Muscle of leg (tissue), 3 donors: ENCODE measurements at regions not wholly inside any gene's neighbourhood (a gene's known extent, or its start where the extent isn't known, plus 50 kb on each side); places are given as distances from the start of the nearest gene placed in this dataset.

Source experiments
- DNase-seq: peaks from one replicate; pipeline ENCODE4 v3.0.0; 2013
- H3K27ac ChIP-seq: one replicate; pipeline ENCODE4 v1.5.1; 2013; ENCODE audit warnings: mild to moderate bottlenecking, low read length, control low read depth
- H3K27me3 ChIP-seq: one replicate; pipeline ENCODE4 v1.6.1; 2013; ENCODE audit warnings: low read length; ENCODE audit not compliant: control insufficient read depth, insufficient read depth
- H3K36me3 ChIP-seq: one replicate; pipeline ENCODE4 v1.6.1; 2013; ENCODE audit warnings: low read length; ENCODE audit not compliant: control insufficient read depth, insufficient read depth
- H3K4me1 ChIP-seq: one replicate; pipeline ENCODE4 v1.6.1; 2013; ENCODE audit warnings: low read length; ENCODE audit not compliant: control insufficient read depth, insufficient read depth
- H3K4me3 ChIP-seq: one replicate; pipeline ENCODE4 v1.5.1; 2013; ENCODE audit warnings: low read length, control low read depth
- H3K9me3 ChIP-seq: replicated peaks from 2 replicates; pipeline ENCODE4 v1.6.1; 2013; ENCODE audit warnings: low read depth, low read length; ENCODE audit not compliant: control insufficient read depth
- WGBS: methylation state at CpG from one replicate; pipeline ENCODE4 v1.1.5; 2013; ENCODE audit warnings: missing lambda C conversion rate; ENCODE audit not compliant: insufficient coverage; 5-methylcytosine and 5-hydroxymethylcytosine counted together

DNA sequence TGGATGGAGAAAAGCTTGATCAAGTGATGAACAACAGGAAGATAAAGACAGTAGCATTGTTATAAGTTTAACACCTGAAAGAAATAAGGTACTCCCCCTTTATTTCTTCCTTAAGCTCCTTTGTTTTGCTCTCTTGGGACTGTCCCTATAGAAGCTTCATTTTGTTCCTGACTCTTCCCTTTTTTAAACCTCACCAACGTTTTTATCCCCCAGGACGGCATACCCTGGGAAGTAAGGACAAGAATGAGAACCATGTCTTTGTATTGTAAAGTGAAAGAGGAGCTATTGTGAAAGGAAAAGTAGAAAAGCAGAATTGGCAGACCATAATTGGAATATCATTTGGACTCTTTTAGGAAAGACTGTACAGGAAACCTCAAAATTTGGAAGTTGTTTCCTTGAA, 1368.6 kb upstream of the C9orf72 start:
- no peaks in the 10 kb centered on the region for H3K9me3 ChIP-seq
- WGBS = no CpG with 5 or more reads among the region's 2 CpGs
- no peaks in the 10 kb centered on the region for H3K4me1 ChIP-seq
- H3K27ac ChIP-seq = no peak overlapping the region
- H3K4me3 ChIP-seq = no peak overlapping the region
- H3K36me3 ChIP-seq = no peaks in the 10 kb centered on the region
- no peaks in the 10 kb centered on the region for H3K27me3 ChIP-seq
- DNase-seq = no peak

DNA sequence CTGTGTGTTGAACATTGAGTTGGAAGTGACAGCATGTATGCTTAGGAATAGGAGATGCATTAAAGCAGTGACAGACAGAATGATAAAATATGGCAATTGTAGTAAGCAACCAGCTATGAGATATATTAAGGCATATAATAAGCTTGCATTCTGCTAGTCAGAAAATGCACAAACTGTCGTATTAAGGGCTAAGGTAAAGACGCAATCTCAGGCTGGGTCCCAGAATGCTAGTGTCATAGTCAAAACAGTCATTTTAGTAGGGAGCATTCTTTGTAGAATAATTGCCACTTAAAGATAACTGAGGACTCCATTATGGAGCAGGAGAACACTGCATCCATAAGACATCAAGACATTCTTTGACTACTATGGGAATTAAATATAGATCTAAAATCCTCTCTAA, 1369.7 kb upstream of the C9orf72 start:
- Histone ChIP-seq H3K27me3 (no peaks in the 10 kb centered on the region), H3K4me3 (no peak overlapping the region), H3K4me1 (no peaks in the 10 kb centered on the region), H3K36me3 (no peaks in the 10 kb centered on the region), H3K9me3 (no peaks in the 10 kb centered on the region), H3K27ac (no peak overlapping the region)
- DNase-seq = no peak
- WGBS = no CpG with 5 or more reads among the region's 2 CpGs

DNA sequence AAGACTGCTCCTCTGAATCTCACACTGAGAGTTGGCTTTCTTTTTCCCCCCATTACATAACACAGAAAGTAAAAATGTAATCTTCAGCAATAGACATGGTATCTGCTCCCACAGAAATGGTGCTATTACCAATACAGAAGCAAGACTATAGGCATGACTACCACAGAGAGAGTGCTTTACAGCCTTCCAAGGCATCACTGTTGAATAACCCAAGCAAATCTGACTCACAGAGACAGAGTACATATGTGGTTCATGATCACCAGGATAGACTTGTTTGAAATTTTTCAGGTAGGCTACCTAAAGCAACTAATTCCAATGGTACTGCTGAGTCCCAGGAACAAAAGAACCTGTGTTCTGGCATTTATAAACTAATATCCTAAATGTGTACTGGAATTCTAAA, 1373.4 kb upstream of the C9orf72 start:
- DNase-seq = no peak
- H3K27ac ChIP-seq = no peak overlapping the region

DNA sequence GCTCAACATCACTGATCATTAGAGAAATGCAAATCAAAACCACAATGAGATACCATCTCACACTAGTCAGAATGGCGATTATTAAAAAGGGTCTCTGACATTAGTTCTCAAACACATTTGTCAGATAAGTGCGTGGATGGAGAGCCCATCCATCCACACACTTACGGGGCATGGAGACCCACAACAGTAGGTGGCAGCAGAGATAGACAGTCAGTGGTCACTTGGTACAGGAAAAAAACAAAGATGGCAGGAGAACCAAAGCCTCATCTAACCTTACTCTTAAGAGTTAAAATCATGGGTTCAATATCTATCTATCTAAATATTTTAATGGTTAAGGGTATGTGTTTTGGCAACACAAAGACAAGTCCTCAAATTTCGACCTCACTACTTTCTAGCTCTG, 1378.7 kb upstream of the C9orf72 start:
- Histone ChIP-seq H3K27me3 (no peaks in the 10 kb centered on the region), H3K27ac (no peak overlapping the region), H3K4me1 (no peaks in the 10 kb centered on the region), H3K36me3 (no peaks in the 10 kb centered on the region), H3K4me3 (no peak overlapping the region), H3K9me3 (peaks cover 2% of the 10 kb centered on the region)
- DNase-seq = no peak
- WGBS = no CpG with 5 or more reads among the region's 4 CpGs

More for the DNA sequence above, 1373.4 kb upstream of the C9orf72 start:
- Histone ChIP-seq H3K27me3 (no peaks in the 10 kb centered on the region), H3K4me1 (no peaks in the 10 kb centered on the region), H3K9me3 (peaks cover 2% of the 10 kb centered on the region), H3K36me3 (no peaks in the 10 kb centered on the region), H3K4me3 (no peak overlapping the region)

DNA sequence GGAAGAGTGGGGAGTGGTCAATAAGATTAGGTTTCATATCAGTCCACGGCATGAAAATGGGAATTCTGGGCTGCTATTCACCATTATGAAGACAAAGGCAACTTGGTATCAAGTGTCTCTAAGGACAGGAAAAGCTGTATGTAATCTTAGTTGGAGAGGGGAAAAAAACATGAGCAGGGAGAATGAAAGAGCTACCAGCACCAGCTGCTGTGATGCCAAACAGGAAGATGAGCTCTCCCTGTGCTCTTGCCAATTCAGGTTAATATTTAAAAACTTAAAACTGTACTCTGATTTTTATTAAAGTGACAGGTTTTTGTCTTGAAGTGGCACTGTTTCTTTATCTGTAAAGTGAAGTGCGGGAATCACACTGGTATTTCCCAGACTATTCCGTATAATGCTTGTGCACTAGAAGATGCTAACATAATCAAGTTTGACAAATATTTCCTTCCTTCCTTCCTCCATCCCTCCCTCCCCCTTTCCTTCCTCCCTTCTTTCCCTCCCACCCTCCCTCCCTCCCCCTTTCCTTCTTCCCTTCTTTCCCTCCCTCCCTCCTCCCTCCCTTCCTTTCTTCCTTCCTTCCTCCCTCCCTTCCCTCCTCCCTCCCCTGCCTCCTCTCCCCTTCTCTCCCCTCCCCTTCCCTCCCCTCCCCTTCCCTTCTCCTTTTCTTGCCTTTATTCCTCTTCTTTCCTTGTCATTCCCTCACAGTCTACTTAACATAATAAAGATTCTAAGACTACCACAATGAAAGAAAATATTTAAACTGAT, 1383.0 kb upstream of the C9orf72 start:
- DNase-seq = peak; percentile 6
- 45% methylated on average over 1 of the region's 3 CpGs for WGBS
- Histone ChIP-seq H3K36me3 (no peaks in the 10 kb centered on the region), H3K4me1 (no peaks in the 10 kb centered on the region), H3K27ac (no peak overlapping the region), H3K27me3 (no peaks in the 10 kb centered on the region), H3K4me3 (no peak overlapping the region), H3K9me3 (no peaks in the 10 kb centered on the region)

DNA sequence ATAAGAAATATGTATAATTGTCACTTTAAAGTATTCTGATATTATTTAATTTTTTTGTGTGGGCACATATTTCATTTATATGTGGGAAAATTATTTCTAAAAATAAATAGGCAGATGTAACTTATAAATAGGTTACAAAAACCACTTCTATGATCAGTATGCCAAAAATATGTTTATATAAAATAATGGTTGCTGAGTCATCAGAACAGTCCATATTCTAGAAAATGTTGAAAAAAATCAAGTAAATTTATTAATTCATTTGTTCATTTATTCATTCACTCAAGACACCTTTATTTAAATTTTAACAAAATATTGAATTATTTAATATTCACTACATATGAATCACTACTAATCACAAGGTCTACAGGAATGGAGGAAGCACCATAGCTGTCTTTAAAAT, 1387.3 kb upstream of the C9orf72 start:
- no peak overlapping the region for H3K4me3 ChIP-seq
- no peak for DNase-seq
- no peak overlapping the region for H3K27ac ChIP-seq
- no peaks in the 10 kb centered on the region for H3K9me3 ChIP-seq
- H3K36me3 ChIP-seq = no peaks in the 10 kb centered on the region
- H3K4me1 ChIP-seq = no peaks in the 10 kb centered on the region
- no peaks in the 10 kb centered on the region for H3K27me3 ChIP-seq

DNA sequence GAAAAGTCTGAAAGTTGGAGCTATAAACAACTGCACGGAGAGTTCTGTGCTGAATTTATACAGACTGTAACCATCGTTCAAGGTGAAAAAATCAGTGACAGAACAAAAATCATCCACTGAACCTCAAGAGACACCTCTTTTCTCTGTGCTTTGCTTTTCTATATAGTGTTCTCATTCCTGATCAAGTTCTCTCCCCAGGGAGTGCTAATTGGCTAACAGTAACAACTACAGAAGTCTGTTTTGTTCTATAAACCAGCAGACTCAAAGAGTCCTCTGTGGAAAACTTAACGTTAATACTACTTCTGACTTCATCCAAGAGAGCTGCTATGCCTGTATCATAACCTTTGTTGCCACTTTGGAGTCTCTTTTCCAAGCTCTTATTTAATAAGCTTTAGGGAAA, 1388.3 kb upstream of the C9orf72 start:
- WGBS = no CpG with 5 or more reads among the region's 3 CpGs

DNA sequence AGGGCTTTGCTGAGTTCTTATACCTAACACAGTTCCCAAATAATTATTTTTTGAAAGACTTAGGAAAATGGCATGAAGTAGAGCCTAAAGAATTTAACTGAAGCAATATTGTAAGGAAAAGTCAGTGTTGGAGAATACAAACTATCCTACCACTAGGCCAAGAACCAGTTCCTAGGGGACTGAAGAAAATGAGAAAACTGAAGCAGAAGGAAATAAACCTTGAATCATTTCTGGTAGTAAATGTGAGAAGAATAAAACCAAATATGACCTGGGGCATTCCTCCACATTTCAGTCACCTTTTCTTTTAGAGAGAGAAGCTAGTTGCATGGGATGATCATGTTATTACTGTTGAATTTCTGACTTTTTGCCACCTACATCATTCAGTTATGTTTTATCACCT, 1393.9 kb upstream of the C9orf72 start:
- peak; percentile 76 for DNase-seq
- H3K27me3 ChIP-seq = no peaks in the 10 kb centered on the region
- H3K4me1 ChIP-seq = no peaks in the 10 kb centered on the region
- H3K27ac ChIP-seq = no peak overlapping the region
- no peaks in the 10 kb centered on the region for H3K9me3 ChIP-seq
- H3K36me3 ChIP-seq = no peaks in the 10 kb centered on the region
- H3K4me3 ChIP-seq = no peak overlapping the region

More for the DNA sequence above, 1388.3 kb upstream of the C9orf72 start:
- Histone ChIP-seq H3K4me1 (no peaks in the 10 kb centered on the region), H3K9me3 (no peaks in the 10 kb centered on the region), H3K4me3 (no peak overlapping the region), H3K27me3 (no peaks in the 10 kb centered on the region), H3K27ac (no peak overlapping the region), H3K36me3 (no peaks in the 10 kb centered on the region)
- DNase-seq = peak; percentile 3

DNA sequence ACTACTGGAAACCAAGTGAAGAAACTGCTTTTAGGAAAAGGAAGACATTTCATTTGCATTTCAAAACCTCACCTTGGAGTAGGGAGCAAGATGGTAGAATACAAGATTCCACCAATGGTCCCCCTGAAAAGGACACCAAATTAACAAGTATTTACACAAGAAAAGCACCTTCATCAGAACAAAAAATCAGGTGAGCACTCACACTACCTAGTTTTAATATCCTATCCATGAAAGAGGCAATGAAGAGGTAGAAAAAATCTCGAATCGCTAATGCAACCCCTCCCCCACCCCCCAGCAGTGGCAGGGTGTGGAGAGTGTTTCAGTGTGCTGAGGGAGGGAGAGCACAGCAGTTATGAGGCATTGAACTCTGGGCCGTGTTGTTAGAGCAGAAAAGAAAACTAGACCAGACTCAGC, 1397.0 kb upstream of the C9orf72 start:
- no peaks in the 10 kb centered on the region for H3K9me3 ChIP-seq
- no peak overlapping the region for H3K27ac ChIP-seq
- H3K36me3 ChIP-seq = no peaks in the 10 kb centered on the region
- no CpG with 5 or more reads among the region's 3 CpGs for WGBS
- H3K27me3 ChIP-seq = no peaks in the 10 kb centered on the region
- no peaks in the 10 kb centered on the region for H3K4me1 ChIP-seq
- H3K4me3 ChIP-seq = no peak overlapping the region
- no peak for DNase-seq

DNA sequence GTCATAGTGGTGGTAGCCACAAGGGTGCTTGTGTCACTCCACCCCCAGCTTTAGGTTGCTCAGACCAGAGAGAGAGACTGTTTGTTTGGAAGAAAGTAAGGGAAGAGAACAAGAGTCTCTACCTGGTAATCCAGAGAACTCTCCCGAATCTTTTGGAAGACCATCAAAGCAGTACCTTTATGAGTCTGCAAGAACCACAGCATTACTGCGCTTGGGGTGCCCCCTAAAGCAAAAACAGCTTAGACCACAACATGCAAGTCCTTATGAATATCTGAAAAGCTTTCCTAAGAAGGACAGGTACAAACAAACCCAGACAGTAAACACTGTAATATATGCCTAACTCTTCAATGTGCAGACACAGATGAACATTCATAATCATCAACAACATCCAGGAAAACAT, 1398.6 kb upstream of the C9orf72 start:
- Histone ChIP-seq H3K27ac (no peak overlapping the region), H3K27me3 (no peaks in the 10 kb centered on the region), H3K4me3 (no peak overlapping the region), H3K9me3 (no peaks in the 10 kb centered on the region), H3K36me3 (no peaks in the 10 kb centered on the region), H3K4me1 (no peaks in the 10 kb centered on the region)
- DNase-seq = no peak
- WGBS = 25% methylated on average over 2 of the region's 2 CpGs

DNA sequence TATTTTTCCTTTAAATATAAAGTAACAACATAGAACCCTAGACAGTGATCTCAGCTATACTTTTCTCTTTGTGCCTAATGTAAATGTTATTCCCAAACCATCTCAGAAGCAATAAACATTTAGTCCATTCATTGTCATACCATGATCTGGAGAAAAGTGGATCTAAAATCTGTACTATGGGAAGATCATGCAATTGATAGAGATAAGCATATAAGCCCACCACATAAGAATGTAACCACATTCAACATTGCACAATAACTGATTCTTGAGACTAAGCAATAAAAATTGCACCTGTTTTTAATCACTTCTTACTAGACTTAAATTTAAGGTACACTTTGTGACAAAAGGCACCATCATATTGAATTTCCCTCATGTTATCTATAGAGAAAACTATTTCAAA, 1403.0 kb upstream of the C9orf72 start:
- no peaks in the 10 kb centered on the region for H3K36me3 ChIP-seq
- H3K27ac ChIP-seq = no peak overlapping the region
- H3K4me3 ChIP-seq = no peak overlapping the region
- H3K9me3 ChIP-seq = no peaks in the 10 kb centered on the region
- no peak for DNase-seq
- no peaks in the 10 kb centered on the region for H3K4me1 ChIP-seq
- no peaks in the 10 kb centered on the region for H3K27me3 ChIP-seq
